ENCODE measurements at regions not wholly inside any gene's neighbourhood (a gene's known extent, or its start where the extent isn't known, plus 50 kb on each side); places are given as distances from the start of the nearest gene placed in this dataset.

- no peak for ATAC-seq
- no peak overlapping the region for H3K27ac Mint-ChIP-seq
- peaks cover 21 to 23% of the 10 kb centered on the region in 2 donors for H3K4me1 Mint-ChIP-seq
Measured at GRCh38 chr3:18660059-18660458, 234.9 kb upstream of the SATB1 start.

GRCh38 chr3:18657858-18658820 is 233.0 kb upstream of the SATB1 start:
- H3K4me3 Mint-ChIP-seq: no peak overlapping the region
- Histone ChIP-seq H3K9me3 (ENCODE audit: control insufficient read depth, insufficient read depth, low read length) (no peaks in the 10 kb centered on the region), H3K27me3 (ENCODE audit: control insufficient read depth, insufficient read depth, low read length) (no peaks in the 10 kb centered on the region), H3K27ac (ENCODE audit: low read length) (no peak overlapping the region), H3K36me3 (ENCODE audit: control insufficient read depth, insufficient read depth, low read length) (no peaks in the 10 kb centered on the region), H3K4me3 (ENCODE audit: low read length) (no peak overlapping the region), H3K4me1 (ENCODE audit: control insufficient read depth, insufficient read depth, low read length) (peaks cover 6% of the 10 kb centered on the region)
- no peak for TF ChIP-seq CTCF (IDR thresholded peaks at IDR 0.05)
- H3K27me3 Mint-ChIP-seq (ENCODE audit: low read depth in 2 of 2): no peaks in the 10 kb centered on the region
- intact Hi-C loops (cut with micrococcal nuclease): no loop called here
- peaks cover 0 to 3% of the 10 kb centered on the region in 2 donors for H3K9me3 Mint-ChIP-seq
- peak in 1 of 2 donors; percentile 35 for DNase-seq
- H3K36me3 Mint-ChIP-seq: no peaks in the 10 kb centered on the region
- peaks cover 21 to 23% of the 10 kb centered on the region in 2 donors for H3K4me1 Mint-ChIP-seq
- WGBS (ENCODE audit: insufficient coverage): 34% methylated on average over 6 of the region's 6 CpGs
- H3K27ac Mint-ChIP-seq: no peak overlapping the region
- no peak for ATAC-seq

More at GRCh38 chr3:18660059-18660458, 234.9 kb upstream of the SATB1 start:
- no peak overlapping the region for H3K4me3 ChIP-seq (ENCODE audit: low read length)
- intact Hi-C loops (cut with micrococcal nuclease): no loop called here
- H3K27ac ChIP-seq (ENCODE audit: low read length): no peak overlapping the region
- H3K9me3 Mint-ChIP-seq: peaks cover 0 to 3% of the 10 kb centered on the region in 2 donors
- no peaks in the 10 kb centered on the region for H3K36me3 Mint-ChIP-seq
- no peaks in the 10 kb centered on the region for H3K9me3 ChIP-seq (ENCODE audit: control insufficient read depth, insufficient read depth, low read length)
- no peak for TF ChIP-seq CTCF (IDR thresholded peaks at IDR 0.05)
- H3K27me3 Mint-ChIP-seq (ENCODE audit: low read depth in 2 of 2): peaks cover 0 to 4% of the 10 kb centered on the region in 2 donors
- no peak overlapping the region for H3K4me3 Mint-ChIP-seq
- peaks cover 6% of the 10 kb centered on the region for H3K4me1 ChIP-seq (ENCODE audit: control insufficient read depth, insufficient read depth, low read length)
- DNase-seq: no peak
- H3K27me3 ChIP-seq (ENCODE audit: control insufficient read depth, insufficient read depth, low read length): no peaks in the 10 kb centered on the region
- no peaks in the 10 kb centered on the region for H3K36me3 ChIP-seq (ENCODE audit: control insufficient read depth, insufficient read depth, low read length)

- H3K27ac ChIP-seq (ENCODE audit: low read length): no peak overlapping the region
- no peaks in the 10 kb centered on the region for H3K27me3 ChIP-seq (ENCODE audit: control insufficient read depth, insufficient read depth, low read length)
- DNase-seq (no peak), ATAC-seq (no peak)
- WGBS (ENCODE audit: insufficient coverage): 73% methylated on average over 4 of the region's 5 CpGs
- H3K4me3 ChIP-seq (ENCODE audit: low read length): no peak overlapping the region
- no peak overlapping the region for H3K4me3 Mint-ChIP-seq
- H3K4me1 ChIP-seq (ENCODE audit: control insufficient read depth, insufficient read depth, low read length): peaks cover 6% of the 10 kb centered on the region
- no peak for TF ChIP-seq CTCF (IDR thresholded peaks at IDR 0.05)
- intact Hi-C loops (cut with micrococcal nuclease): no loop called here
- H3K27ac Mint-ChIP-seq: no peak overlapping the region
- H3K36me3 Mint-ChIP-seq: no peaks in the 10 kb centered on the region
- no peaks in the 10 kb centered on the region for H3K9me3 ChIP-seq (ENCODE audit: control insufficient read depth, insufficient read depth, low read length)
- peaks cover 21 to 23% of the 10 kb centered on the region in 2 donors for H3K4me1 Mint-ChIP-seq
- no peaks in the 10 kb centered on the region for H3K27me3 Mint-ChIP-seq (ENCODE audit: low read depth in 2 of 2)
- peaks cover 0 to 3% of the 10 kb centered on the region in 2 donors for H3K9me3 Mint-ChIP-seq
- H3K36me3 ChIP-seq (ENCODE audit: control insufficient read depth, insufficient read depth, low read length): no peaks in the 10 kb centered on the region
Measured at GRCh38 chr3:18656866-18657265, 231.7 kb upstream of the SATB1 start.
